DOHH2 (cell line): ENCODE measurements at regions not wholly inside any gene's neighbourhood (a gene's known extent, or its start where the extent isn't known, plus 50 kb on each side); places are given as distances from the start of the nearest gene placed in this dataset.

Experiments
- H3F3A ChIP-seq: fragments of 200-600 bp; sonication (generic), shearing (Covaris generic); 2 replicates; pipeline ENCODE4 v1.6.0; 2016; ENCODE audit warnings: antibody characterized with exemption, mild to moderate bottlenecking; ENCODE audit not compliant: control insufficient read depth, insufficient read depth
- H3K27ac ChIP-seq: fragments of 200-600 bp; sonication (generic); 2 replicates; pipeline ENCODE4 v1.5.1; 2014; ENCODE audit warnings: low read depth, mild to moderate bottlenecking, low read length, moderate library complexity
- H3K27me3 ChIP-seq: fragments of 200-600 bp; sonication (generic); 2 replicates; pipeline ENCODE4 v1.6.1; 2014; ENCODE audit warnings: mild to moderate bottlenecking, low read length, mixed read lengths; ENCODE audit not compliant: control insufficient read depth
- H3K36me3 ChIP-seq: fragments of 200-600 bp; sonication (generic); 2 replicates; pipeline ENCODE4 v1.6.1; 2014; ENCODE audit warnings: mild to moderate bottlenecking, low read length, moderate library complexity, mixed read lengths; ENCODE audit not compliant: control insufficient read depth
- H3K4me1 ChIP-seq: fragments of 200-600 bp; sonication (generic); 2 replicates; pipeline ENCODE4 v1.6.1; 2014; ENCODE audit warnings: mild to moderate bottlenecking, low read length, mixed read lengths; ENCODE audit not compliant: control insufficient read depth
- H3K4me2 ChIP-seq: fragments of 200-600 bp; sonication (generic); 2 replicates; pipeline ENCODE4 v1.6.0; 2014; ENCODE audit warnings: mild to moderate bottlenecking, low read length, moderate library complexity
- H3K4me3 ChIP-seq: fragments of 200-600 bp; sonication (generic); 2 replicates; pipeline ENCODE4 v1.5.1; 2014; ENCODE audit warnings: mild to moderate bottlenecking, low read length, mixed read lengths
- H3K79me2 ChIP-seq: fragments of 200-600 bp; sonication (generic); 2 replicates; pipeline ENCODE4 v1.6.1; 2014; ENCODE audit warnings: mild to moderate bottlenecking, low read length, mixed read lengths; ENCODE audit not compliant: control insufficient read depth
- H3K9me2 ChIP-seq: fragments of 200-600 bp; sonication (generic); replicated peaks from 2 replicates; pipeline ENCODE4 v1.6.1; 2014; ENCODE audit warnings: mild to moderate bottlenecking, low read length, mixed read lengths; ENCODE audit not compliant: control insufficient read depth
- H3K9me3 ChIP-seq: fragments of 200-600 bp; sonication (generic); 2 replicates; pipeline ENCODE4 v1.6.1; 2014; ENCODE audit warnings: antibody characterized with exemption, low read length, mixed read lengths; ENCODE audit not compliant: control insufficient read depth, insufficient read depth
- H4K20me1 ChIP-seq: fragments of 200-600 bp; sonication (generic); 2 replicates; pipeline ENCODE4 v1.6.0; 2014; ENCODE audit warnings: low read depth, mild to moderate bottlenecking, antibody characterized with exemption, low read length, moderate library complexity; ENCODE audit not compliant: control insufficient read depth, insufficient read depth
- CTCF ChIP-seq: fragments of 200-600 bp; sonication (generic); IDR thresholded peaks from one replicate; pipeline ENCODE4 v1.5.1; 2014; ENCODE audit warnings: antibody characterized with exemption, mild to moderate bottlenecking, low read depth, low read length; ENCODE audit not compliant: poor library complexity, severe bottlenecking
- EZH2phosphoT487 ChIP-seq: fragments of 200-600 bp; sonication (generic); IDR thresholded peaks from 2 replicates; pipeline ENCODE4 v1.6.1; 2017; ENCODE audit warnings: borderline replicate concordance, mild to moderate bottlenecking, antibody characterized with exemption, low read length, moderate library complexity, mixed read lengths

GRCh38 chr1:87588495-87588894, 259.8 kb downstream of the LMO4 start:
- Histone ChIP-seq H3K27me3 (no peaks in the 10 kb centered on the region), H3K9me2 (no peaks in the 10 kb centered on the region), H3K4me1 (peaks cover 18% of the 10 kb centered on the region), H3K9me3 (no peaks in the 10 kb centered on the region), H3K36me3 (no peaks in the 10 kb centered on the region), H3F3A (no peaks in the 10 kb centered on the region), H4K20me1 (no peaks in the 10 kb centered on the region), H3K27ac (no peak overlapping the region), H3K4me3 (no peak overlapping the region), H3K79me2 (no peaks in the 10 kb centered on the region), H3K4me2 (no peak overlapping the region)
- no peak for TF ChIP-seq EZH2phosphoT487
- no peak for TF ChIP-seq CTCF

GRCh38 chr1:87591492-87591891, 262.8 kb downstream of the LMO4 start:
- H3K27me3 ChIP-seq: no peaks in the 10 kb centered on the region
- H3K9me2 ChIP-seq: no peaks in the 10 kb centered on the region
- H3K4me1 ChIP-seq: peaks cover 18% of the 10 kb centered on the region
- H3K9me3 ChIP-seq: no peaks in the 10 kb centered on the region
- TF ChIP-seq EZH2phosphoT487: no peak
- no peak for TF ChIP-seq CTCF
- H3K4me2 ChIP-seq: no peak overlapping the region
- H3K4me3 ChIP-seq: no peak overlapping the region
- H3K27ac ChIP-seq: no peak overlapping the region
- H3K36me3 ChIP-seq: no peaks in the 10 kb centered on the region
- no peaks in the 10 kb centered on the region for H4K20me1 ChIP-seq
- no peaks in the 10 kb centered on the region for H3F3A ChIP-seq
- H3K79me2 ChIP-seq: no peaks in the 10 kb centered on the region

GRCh38 chr1:87592156-87592555, 263.5 kb downstream of the LMO4 start:
- H3F3A ChIP-seq: no peaks in the 10 kb centered on the region
- H3K36me3 ChIP-seq: no peaks in the 10 kb centered on the region
- no peak overlapping the region for H3K4me3 ChIP-seq
- no peaks in the 10 kb centered on the region for H3K9me3 ChIP-seq
- TF ChIP-seq CTCF (no peak), EZH2phosphoT487 (no peak)
- no peak overlapping the region for H3K4me2 ChIP-seq
- no peaks in the 10 kb centered on the region for H3K79me2 ChIP-seq
- no peaks in the 10 kb centered on the region for H3K9me2 ChIP-seq
- H3K27ac ChIP-seq: no peak overlapping the region
- H3K4me1 ChIP-seq: peaks cover 17% of the 10 kb centered on the region
- no peaks in the 10 kb centered on the region for H3K27me3 ChIP-seq
- no peaks in the 10 kb centered on the region for H4K20me1 ChIP-seq
